ENCODE measurements at regions not wholly inside any gene's neighbourhood (a gene's known extent, or its start where the extent isn't known, plus 50 kb on each side); places are given as distances from the start of the nearest gene placed in this dataset.

DNA sequence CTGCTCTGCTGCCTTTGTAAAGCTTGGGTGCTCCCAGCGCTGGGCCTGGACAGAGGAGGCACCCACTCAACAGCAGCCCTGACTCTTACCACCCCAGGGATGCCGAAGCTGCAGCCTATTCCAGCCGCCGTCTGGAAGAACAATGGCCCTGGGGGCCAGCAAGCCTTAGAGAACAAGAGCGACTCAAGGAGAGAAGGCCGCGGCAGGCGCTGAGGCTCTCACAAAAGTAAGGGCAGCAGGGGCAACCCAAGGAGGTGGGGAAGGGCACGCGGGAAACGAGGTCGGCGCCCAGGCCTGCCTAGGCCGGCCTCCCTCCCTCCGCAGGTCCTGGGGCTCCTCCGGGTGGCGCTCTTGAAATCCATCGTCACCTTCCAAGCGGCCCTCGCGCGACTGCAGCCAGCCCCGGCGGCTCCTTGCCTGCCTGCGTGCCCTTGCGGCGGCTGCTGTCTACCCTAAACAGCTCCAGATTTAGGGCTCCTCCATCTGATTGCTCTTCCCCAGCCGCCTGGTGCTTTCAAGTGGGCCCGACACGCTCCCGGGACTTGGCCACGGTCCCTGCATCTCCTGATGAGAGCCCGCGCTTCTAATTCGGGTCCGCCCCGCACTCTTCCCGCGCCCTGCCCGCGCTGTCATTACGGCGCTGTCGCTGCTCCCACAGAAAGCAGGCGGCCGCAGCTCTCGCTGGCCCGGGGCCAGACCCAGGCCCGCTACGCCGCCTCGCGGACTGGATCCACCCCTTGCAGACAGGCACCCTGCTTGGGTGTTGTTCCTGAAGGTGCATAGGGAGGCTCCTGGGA is 213.3 kb downstream of the SEMA6A start:
- DNase-seq = no peak

DNA sequence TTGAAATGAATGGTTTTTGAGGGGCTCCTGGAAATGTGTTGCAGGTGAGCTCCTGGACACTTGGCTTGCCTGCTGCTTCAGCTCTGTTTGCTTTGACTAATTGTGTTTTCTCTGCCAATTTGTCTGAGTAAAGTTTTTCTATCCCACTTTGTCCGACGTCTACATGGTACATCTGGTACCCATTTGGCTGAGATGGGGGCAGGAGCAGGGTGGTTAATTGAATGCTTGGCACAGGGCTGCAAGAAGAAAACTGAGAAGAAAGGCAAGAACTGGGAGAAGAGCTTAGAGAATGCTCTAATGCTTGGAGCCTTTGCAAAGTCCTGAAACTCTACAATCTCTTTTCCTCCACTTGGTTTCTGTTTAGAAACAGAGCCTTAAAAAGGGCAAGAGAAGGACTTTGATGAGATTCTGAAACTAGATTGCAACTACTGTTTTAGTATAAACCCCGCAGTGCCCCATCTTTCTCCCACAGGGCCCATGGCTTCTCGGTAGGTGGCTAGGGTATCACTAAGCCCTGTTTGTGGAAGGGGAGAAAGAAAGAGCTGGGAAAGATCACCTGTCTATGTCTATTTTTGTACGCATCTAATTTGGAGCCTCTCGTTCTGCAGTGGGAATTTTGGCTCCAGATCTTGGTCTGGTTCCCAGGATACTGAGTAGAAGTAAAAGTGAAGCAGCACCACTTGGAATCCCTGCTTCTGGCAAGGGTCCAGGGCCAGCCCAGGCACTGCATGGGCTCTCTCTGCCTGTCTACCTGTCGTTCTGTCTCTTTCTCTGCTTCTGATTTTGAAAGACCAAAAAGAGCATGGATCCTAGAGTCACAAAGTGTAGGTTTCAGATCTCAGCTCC is 214.4 kb downstream of the SEMA6A start:
- DNase-seq = no peak

DNA sequence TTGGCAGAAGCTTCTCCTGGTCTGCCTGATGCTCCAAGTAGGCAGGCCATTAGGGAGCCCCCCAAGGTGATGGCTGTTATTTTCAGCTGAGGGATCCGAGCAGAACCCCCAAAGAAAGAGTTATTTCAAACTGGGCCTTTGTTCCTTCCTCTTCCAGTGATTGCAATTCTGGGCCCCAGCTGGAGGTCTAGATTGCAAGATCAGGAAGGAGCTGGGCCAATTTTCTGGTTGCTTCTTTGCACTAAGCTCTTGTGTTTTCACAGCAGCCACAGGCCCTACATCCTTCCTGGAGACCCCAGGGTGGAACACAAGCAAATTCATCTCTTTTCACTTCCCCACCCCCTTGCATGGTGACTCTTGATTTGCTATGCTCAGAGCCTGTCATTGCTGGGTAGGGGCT is 215.0 kb downstream of the SEMA6A start:
- DNase-seq = no peak

GRCh38 chr5:116358911-116359418 is 215.7 kb downstream of the SEMA6A start:
- DNase-seq = no peak

GRCh38 chr5:116358015-116358523 is 216.6 kb downstream of the SEMA6A start:
- no peak for DNase-seq

GRCh38 chr5:116355819-116356601 is 218.6 kb downstream of the SEMA6A start:
- DNase-seq = no peak

DNA sequence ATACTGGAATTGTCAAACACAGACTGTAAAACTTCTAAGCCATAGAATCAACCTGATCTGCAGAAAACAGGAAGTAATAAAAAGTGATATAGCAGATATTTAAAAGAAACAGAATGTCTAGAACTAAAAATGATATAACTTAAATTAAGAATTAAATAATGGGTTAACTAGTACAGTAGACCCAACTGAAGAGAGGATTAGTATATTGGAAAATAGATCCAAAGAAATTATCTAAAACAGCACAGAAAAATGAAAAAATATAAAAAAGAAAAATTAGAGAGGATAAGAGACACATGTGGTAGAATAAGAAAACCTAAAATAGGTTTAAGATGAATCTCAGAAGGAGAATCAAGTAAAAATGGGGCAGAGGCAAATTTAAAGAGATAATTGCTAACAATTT is 219.9 kb downstream of the SEMA6A start:
- DNase-seq = no peak

DNA sequence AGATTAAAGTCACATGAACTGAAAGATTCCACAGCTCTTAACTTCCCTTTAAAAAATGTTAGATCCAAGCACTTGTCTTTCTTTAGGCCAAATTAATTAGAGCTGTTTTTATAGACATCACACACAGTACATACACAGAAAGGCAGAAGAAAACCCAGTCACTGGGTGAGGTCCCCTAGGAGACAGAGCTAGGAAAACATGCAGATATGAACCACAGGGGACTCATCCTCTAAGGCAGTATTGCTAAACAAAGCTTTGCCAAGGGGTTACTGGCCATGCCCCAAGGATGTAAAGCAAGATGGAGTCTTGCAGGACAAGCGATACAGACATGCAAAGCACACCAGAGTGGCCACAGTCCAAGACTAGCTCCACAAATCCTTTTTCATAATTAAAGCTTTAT is 227.0 kb downstream of the SEMA6A start:
- DNase-seq = no peak

DNA sequence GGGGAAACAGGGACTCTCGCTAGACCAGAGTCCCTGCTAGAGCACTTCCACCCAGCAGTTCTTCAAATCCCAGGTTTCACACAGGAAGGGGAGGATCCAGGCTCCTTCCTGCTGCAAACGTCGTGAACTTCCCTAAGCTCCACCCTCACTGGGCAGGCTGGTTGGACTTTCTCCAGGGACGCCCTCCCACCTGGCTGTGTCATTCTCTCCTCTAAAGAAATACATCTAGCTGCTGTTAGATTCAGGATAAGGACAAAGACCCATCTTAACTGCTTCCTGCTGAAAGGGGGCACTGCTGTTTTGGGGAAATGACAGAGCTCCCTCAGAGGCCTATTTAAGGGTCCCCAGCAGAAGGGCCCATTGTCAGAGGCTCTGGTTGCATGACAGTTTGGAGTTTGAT is 230.7 kb downstream of the SEMA6A start:
- DNase-seq = no peak
